ENCODE measurements at regions not wholly inside any gene's neighbourhood (a gene's known extent, or its start where the extent isn't known, plus 50 kb on each side); places are given as distances from the start of the nearest gene placed in this dataset.

DNA sequence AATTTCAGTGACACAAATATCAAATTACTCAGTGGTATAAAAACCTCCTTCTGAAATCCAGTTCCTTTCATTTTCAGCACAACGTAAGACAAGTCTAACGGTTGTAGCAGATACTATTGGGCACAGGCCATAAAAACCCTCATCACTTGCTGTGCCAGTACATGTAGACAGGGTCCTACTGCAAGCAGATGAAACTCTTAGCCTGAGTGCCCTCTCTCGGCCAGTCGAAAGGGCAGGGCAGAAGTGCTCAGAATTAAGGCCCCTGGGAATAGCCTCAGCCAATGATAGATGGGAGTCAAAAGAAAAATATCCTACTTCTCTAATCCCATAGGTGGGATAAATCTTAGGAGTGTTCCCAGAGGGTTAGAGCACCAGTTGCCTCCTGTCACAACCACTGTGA, 168.5 kb upstream of the FER start:
- no peak for DNase-seq
- Histone ChIP-seq H3K4me1 (no peaks in the 10 kb centered on the region), H3K9me3 (no peaks in the 10 kb centered on the region), H3K27ac (no peak overlapping the region), H3K4me3 (no peak overlapping the region), H3K27me3 (ENCODE audit: insufficient read depth in 3 of 3, low read length in 2 of 3) (no peaks in the 10 kb centered on the region), H3K36me3 (ENCODE audit: insufficient read depth in 1 of 2, low read depth in 1 of 2) (no peaks in the 10 kb centered on the region)
- intact Hi-C loops (cut with DNase I), result no loop called here
- TF ChIP-seq, protein P1, sequence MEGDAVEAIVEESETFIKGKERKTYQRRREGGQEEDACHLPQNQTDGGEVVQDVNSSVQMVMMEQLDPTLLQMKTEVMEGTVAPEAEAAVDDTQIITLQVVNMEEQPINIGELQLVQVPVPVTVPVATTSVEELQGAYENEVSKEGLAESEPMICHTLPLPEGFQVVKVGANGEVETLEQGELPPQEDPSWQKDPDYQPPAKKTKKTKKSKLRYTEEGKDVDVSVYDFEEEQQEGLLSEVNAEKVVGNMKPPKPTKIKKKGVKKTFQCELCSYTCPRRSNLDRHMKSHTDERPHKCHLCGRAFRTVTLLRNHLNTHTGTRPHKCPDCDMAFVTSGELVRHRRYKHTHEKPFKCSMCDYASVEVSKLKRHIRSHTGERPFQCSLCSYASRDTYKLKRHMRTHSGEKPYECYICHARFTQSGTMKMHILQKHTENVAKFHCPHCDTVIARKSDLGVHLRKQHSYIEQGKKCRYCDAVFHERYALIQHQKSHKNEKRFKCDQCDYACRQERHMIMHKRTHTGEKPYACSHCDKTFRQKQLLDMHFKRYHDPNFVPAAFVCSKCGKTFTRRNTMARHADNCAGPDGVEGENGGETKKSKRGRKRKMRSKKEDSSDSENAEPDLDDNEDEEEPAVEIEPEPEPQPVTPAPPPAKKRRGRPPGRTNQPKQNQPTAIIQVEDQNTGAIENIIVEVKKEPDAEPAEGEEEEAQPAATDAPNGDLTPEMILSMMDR (IDR thresholded peaks at IDR 0.05), result no peak
- 27 to 34% (median 31%) methylated on average over 4 of the region's 4 CpGs for whole genome bisulfite sequencing, 3 donors
- ATAC-seq, result no peak

DNA sequence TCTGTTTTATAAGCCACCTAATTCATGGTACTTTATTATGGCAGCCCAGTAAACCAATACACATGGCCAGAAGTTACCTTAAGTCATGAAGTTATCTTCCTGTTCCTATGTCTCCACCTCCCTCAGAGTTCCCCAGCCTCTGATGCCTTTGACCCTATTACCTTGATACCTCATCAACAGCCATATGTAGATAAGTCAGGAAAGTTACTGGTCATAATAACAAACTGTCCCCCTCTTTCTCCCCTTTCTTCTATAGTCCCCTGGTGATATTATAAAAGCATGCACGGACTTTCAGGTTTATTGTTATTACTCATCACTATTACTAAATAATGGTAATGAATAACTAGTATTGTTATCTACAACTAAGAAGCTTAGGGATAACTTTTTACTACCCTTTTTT, 168.9 kb upstream of the FER start:
- TF ChIP-seq, protein P1 (IDR thresholded peaks at IDR 0.05), result no peak
- no peak overlapping the region for H3K4me3 ChIP-seq
- H3K9me3 ChIP-seq, result no peaks in the 10 kb centered on the region
- 87 to 97% (median 93%) methylated on average over 1 of the region's 1 CpG for WGBS, 3 donors
- H3K4me1 ChIP-seq, result no peaks in the 10 kb centered on the region
- ATAC-seq (no peak), DNase-seq (no peak)
- no peaks in the 10 kb centered on the region for H3K27me3 ChIP-seq (ENCODE audit: insufficient read depth in 3 of 3, low read length in 2 of 3)
- no peak overlapping the region for H3K27ac ChIP-seq
- no peaks in the 10 kb centered on the region for H3K36me3 ChIP-seq (ENCODE audit: insufficient read depth in 1 of 2, low read depth in 1 of 2)
- intact Hi-C loops (cut with DNase I), result no loop called here

DNA sequence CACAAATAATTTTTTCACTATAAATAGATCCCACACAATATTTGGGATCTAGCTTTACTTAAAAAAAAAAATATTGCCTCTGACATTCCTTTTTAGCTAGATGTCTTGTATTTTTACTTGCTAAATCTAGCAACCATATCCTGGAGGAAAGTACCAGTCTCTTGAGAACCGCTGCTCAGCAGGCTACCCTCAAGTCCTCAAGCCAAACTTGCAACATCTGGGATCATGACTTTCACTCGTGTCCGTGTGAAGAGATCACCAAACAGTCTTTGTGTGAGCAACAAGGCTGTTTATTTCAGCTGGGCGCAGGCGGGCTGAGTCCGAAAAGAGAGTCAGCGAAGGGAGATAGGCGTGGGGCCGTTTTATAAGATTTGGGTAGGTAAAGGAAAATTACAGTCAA, 180.3 kb upstream of the FER start:
- Histone ChIP-seq H3K27me3 (ENCODE audit: insufficient read depth in 3 of 3, low read length in 2 of 3) (no peaks in the 10 kb centered on the region), H3K4me3 (no peak overlapping the region), H3K4me1 (no peaks in the 10 kb centered on the region), H3K27ac (no peak overlapping the region), H3K9me3 (no peaks in the 10 kb centered on the region), H3K36me3 (ENCODE audit: insufficient read depth in 1 of 2, low read depth in 1 of 2) (no peaks in the 10 kb centered on the region)
- ATAC-seq, result no peak
- no peak for DNase-seq
- intact Hi-C loops (cut with DNase I), result no loop called here
- TF ChIP-seq, protein P1 (IDR thresholded peaks at IDR 0.05), result no peak
- 79 to 81% (median 80%) methylated on average over 9 of the region's 9 CpGs for WGBS, 3 donors

DNA sequence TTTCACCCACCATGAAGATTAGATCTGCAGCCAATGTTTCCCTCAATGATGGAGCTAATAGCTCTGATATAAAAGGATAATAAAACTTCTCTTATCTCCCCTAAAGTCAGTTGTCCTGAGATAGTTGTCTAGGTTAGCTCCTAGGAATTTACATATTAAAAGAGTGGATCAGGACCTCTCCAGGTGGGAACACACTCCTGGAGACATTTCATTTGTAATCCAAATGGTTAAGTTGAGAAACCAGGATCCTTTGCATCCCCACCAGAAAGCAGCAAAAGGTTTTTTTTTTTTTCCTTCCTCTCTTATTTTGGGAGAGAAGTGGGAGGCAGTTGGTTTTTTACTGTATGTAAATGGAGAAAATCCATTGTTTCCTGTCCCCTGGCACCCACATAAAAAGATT, 182.5 kb upstream of the FBXL17 start:
- Histone ChIP-seq H3K4me1 (no peaks in the 10 kb centered on the region), H3K9me3 (no peaks in the 10 kb centered on the region), H3K4me3 (no peak overlapping the region), H3K27me3 (ENCODE audit: insufficient read depth in 3 of 3, low read length in 2 of 3) (no peaks in the 10 kb centered on the region), H3K36me3 (ENCODE audit: insufficient read depth in 1 of 2, low read depth in 1 of 2) (no peaks in the 10 kb centered on the region), H3K27ac (no peak overlapping the region)
- ATAC-seq (no peak), DNase-seq (no peak)
- intact Hi-C loops (cut with DNase I), result no loop called here
- TF ChIP-seq, protein P1 (IDR thresholded peaks at IDR 0.05), result no peak

DNA sequence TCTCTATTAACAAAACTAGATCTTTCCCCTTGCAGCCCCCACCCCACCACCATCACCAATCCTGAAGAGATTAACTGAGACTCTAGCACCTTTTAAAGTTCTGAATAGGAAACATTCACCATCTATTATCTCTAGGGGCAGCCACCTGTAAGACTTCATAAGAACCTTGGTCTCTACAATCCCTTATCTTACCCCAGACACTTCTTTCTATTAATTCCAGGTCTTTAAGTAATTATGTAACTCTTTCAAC, 180.2 kb upstream of the FBXL17 start:
- no peaks in the 10 kb centered on the region for H3K36me3 ChIP-seq (ENCODE audit: insufficient read depth in 1 of 2, low read depth in 1 of 2)
- no peak overlapping the region for H3K4me3 ChIP-seq
- intact Hi-C loops (cut with DNase I), result no loop called here
- TF ChIP-seq, protein P1 (IDR thresholded peaks at IDR 0.05), result no peak
- ATAC-seq (no peak), DNase-seq (no peak)
- H3K9me3 ChIP-seq, result no peaks in the 10 kb centered on the region
- H3K27ac ChIP-seq, result no peak overlapping the region
- H3K4me1 ChIP-seq, result no peaks in the 10 kb centered on the region
- H3K27me3 ChIP-seq (ENCODE audit: insufficient read depth in 3 of 3, low read length in 2 of 3), result no peaks in the 10 kb centered on the region

Measured in psoas muscle (tissue), 7 donors.